ENCODE measurements at regions not wholly inside any gene's neighbourhood (a gene's known extent, or its start where the extent isn't known, plus 50 kb on each side); places are given as distances from the start of the nearest gene placed in this dataset.

GRCh38 chr3:144875211-144875610, 903.6 kb downstream of the DIPK2A start:
- H3K4me1 ChIP-seq (ENCODE audit: insufficient read depth, low read length), result no peaks in the 10 kb centered on the region
- no peak overlapping the region for H3K9ac ChIP-seq (ENCODE audit: low read length)
- H3K9me3 ChIP-seq (ENCODE audit: insufficient read depth, low read depth, low read length), result no peaks in the 10 kb centered on the region
- H3K27ac Mint-ChIP-seq (ENCODE audit: unreplicated experiment), result no peak overlapping the region
- H3K9me3 Mint-ChIP-seq (ENCODE audit: unreplicated experiment), result no peaks in the 10 kb centered on the region
- no peaks in the 10 kb centered on the region for H3K79me2 ChIP-seq (ENCODE audit: insufficient read depth, low read length)
- H3K4me2 ChIP-seq (ENCODE audit: low read length), result no peak overlapping the region
- no peaks in the 10 kb centered on the region for H3K4me1 Mint-ChIP-seq (ENCODE audit: low read depth, unreplicated experiment)
- no peaks in the 10 kb centered on the region for H3K27me3 Mint-ChIP-seq (ENCODE audit: low read depth, unreplicated experiment)
- H2AFZ ChIP-seq (ENCODE audit: low read depth, low read length), result no peak overlapping the region
- H3K36me3 Mint-ChIP-seq (ENCODE audit: low read depth, unreplicated experiment), result no peaks in the 10 kb centered on the region
- H3K4me3 Mint-ChIP-seq (ENCODE audit: unreplicated experiment), result no peak overlapping the region
- FAIRE-seq (no peak), DNase-seq (ENCODE audit: low read depth) (peak; percentile 0)
- no peak overlapping the region for H3K27ac ChIP-seq (ENCODE audit: low read depth, low read length)
- no peaks in the 10 kb centered on the region for H4K20me1 ChIP-seq (ENCODE audit: insufficient read depth, low read length)
- no peak overlapping the region for H3K4me3 ChIP-seq (ENCODE audit: insufficient read depth, low read depth, low read length)
- H3K27me3 ChIP-seq (ENCODE audit: insufficient read depth, low read length), result no peaks in the 10 kb centered on the region
- no peak for TF ChIP-seq EZH2 (IDR thresholded peaks at IDR 0.05; ENCODE audit: insufficient read depth, low read length)
- TF ChIP-seq, protein P1, sequence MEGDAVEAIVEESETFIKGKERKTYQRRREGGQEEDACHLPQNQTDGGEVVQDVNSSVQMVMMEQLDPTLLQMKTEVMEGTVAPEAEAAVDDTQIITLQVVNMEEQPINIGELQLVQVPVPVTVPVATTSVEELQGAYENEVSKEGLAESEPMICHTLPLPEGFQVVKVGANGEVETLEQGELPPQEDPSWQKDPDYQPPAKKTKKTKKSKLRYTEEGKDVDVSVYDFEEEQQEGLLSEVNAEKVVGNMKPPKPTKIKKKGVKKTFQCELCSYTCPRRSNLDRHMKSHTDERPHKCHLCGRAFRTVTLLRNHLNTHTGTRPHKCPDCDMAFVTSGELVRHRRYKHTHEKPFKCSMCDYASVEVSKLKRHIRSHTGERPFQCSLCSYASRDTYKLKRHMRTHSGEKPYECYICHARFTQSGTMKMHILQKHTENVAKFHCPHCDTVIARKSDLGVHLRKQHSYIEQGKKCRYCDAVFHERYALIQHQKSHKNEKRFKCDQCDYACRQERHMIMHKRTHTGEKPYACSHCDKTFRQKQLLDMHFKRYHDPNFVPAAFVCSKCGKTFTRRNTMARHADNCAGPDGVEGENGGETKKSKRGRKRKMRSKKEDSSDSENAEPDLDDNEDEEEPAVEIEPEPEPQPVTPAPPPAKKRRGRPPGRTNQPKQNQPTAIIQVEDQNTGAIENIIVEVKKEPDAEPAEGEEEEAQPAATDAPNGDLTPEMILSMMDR (IDR thresholded peaks at IDR 0.05; ENCODE audit: insufficient read depth, low read depth, low read length), result no peak
- no peaks in the 10 kb centered on the region for H3K36me3 ChIP-seq (ENCODE audit: insufficient read depth, low read length)

- H3K4me1 ChIP-seq (ENCODE audit: insufficient read depth, low read length), result no peaks in the 10 kb centered on the region
- no peaks in the 10 kb centered on the region for H3K27me3 ChIP-seq (ENCODE audit: insufficient read depth, low read length)
- no peaks in the 10 kb centered on the region for H3K79me2 ChIP-seq (ENCODE audit: insufficient read depth, low read length)
- Mint-ChIP-seq H3K9me3 (ENCODE audit: unreplicated experiment) (no peaks in the 10 kb centered on the region), H3K36me3 (ENCODE audit: low read depth, unreplicated experiment) (no peaks in the 10 kb centered on the region), H3K27me3 (ENCODE audit: low read depth, unreplicated experiment) (no peaks in the 10 kb centered on the region), H3K4me3 (ENCODE audit: unreplicated experiment) (no peak overlapping the region), H3K27ac (ENCODE audit: unreplicated experiment) (no peak overlapping the region), H3K4me1 (ENCODE audit: low read depth, unreplicated experiment) (no peaks in the 10 kb centered on the region)
- TF ChIP-seq EZH2 (IDR thresholded peaks at IDR 0.05; ENCODE audit: insufficient read depth, low read length), result no peak
- TF ChIP-seq, protein P1 (IDR thresholded peaks at IDR 0.05; ENCODE audit: insufficient read depth, low read depth, low read length), result no peak
- DNase-seq (ENCODE audit: low read depth) (no peak), FAIRE-seq (no peak)
- H2AFZ ChIP-seq (ENCODE audit: low read depth, low read length), result no peak overlapping the region
- H3K9me3 ChIP-seq (ENCODE audit: insufficient read depth, low read depth, low read length), result no peaks in the 10 kb centered on the region
- no peaks in the 10 kb centered on the region for H3K36me3 ChIP-seq (ENCODE audit: insufficient read depth, low read length)
- no peak overlapping the region for H3K4me2 ChIP-seq (ENCODE audit: low read length)
- H4K20me1 ChIP-seq (ENCODE audit: insufficient read depth, low read length), result no peaks in the 10 kb centered on the region
- no peak overlapping the region for H3K27ac ChIP-seq (ENCODE audit: low read depth, low read length)
- no peak overlapping the region for H3K9ac ChIP-seq (ENCODE audit: low read length)
- no peak overlapping the region for H3K4me3 ChIP-seq (ENCODE audit: insufficient read depth, low read depth, low read length)
Measured at GRCh38 chr3:144877356-144877755, 905.7 kb downstream of the DIPK2A start.

- Histone ChIP-seq H3K9me3 (ENCODE audit: insufficient read depth, low read depth, low read length) (no peaks in the 10 kb centered on the region), H3K4me1 (ENCODE audit: insufficient read depth, low read length) (no peaks in the 10 kb centered on the region), H3K4me2 (ENCODE audit: low read length) (no peak overlapping the region), H3K36me3 (ENCODE audit: insufficient read depth, low read length) (no peaks in the 10 kb centered on the region), H3K79me2 (ENCODE audit: insufficient read depth, low read length) (no peaks in the 10 kb centered on the region), H2AFZ (ENCODE audit: low read depth, low read length) (no peak overlapping the region), H3K9ac (ENCODE audit: low read length) (no peak overlapping the region), H3K27ac (ENCODE audit: low read depth, low read length) (no peak overlapping the region), H3K4me3 (ENCODE audit: insufficient read depth, low read depth, low read length) (no peak overlapping the region), H3K27me3 (ENCODE audit: insufficient read depth, low read length) (no peaks in the 10 kb centered on the region), H4K20me1 (ENCODE audit: insufficient read depth, low read length) (no peaks in the 10 kb centered on the region)
- Mint-ChIP-seq H3K36me3 (ENCODE audit: low read depth, unreplicated experiment) (no peaks in the 10 kb centered on the region), H3K27ac (ENCODE audit: unreplicated experiment) (no peak overlapping the region), H3K4me3 (ENCODE audit: unreplicated experiment) (no peak overlapping the region), H3K27me3 (ENCODE audit: low read depth, unreplicated experiment) (no peaks in the 10 kb centered on the region), H3K9me3 (ENCODE audit: unreplicated experiment) (no peaks in the 10 kb centered on the region), H3K4me1 (ENCODE audit: low read depth, unreplicated experiment) (no peaks in the 10 kb centered on the region)
- TF ChIP-seq, protein P1 (IDR thresholded peaks at IDR 0.05; ENCODE audit: insufficient read depth, low read depth, low read length), result no peak
- no peak for TF ChIP-seq EZH2 (IDR thresholded peaks at IDR 0.05; ENCODE audit: insufficient read depth, low read length)
- DNase-seq (ENCODE audit: low read depth) (no peak), FAIRE-seq (no peak)
Measured at GRCh38 chr3:144879701-144880100, 908.1 kb downstream of the DIPK2A start.

Data from astrocyte (in vitro differentiated cells and primary cell).